ENCODE measurements at regions not wholly inside any gene's neighbourhood (a gene's known extent, or its start where the extent isn't known, plus 50 kb on each side); places are given as distances from the start of the nearest gene placed in this dataset.
"Not testable (repeated sequence)": the region's sequence is repeated elsewhere in the genome, so short reads cannot be mapped to it uniquely, and the experiment has no call there.

DNA sequence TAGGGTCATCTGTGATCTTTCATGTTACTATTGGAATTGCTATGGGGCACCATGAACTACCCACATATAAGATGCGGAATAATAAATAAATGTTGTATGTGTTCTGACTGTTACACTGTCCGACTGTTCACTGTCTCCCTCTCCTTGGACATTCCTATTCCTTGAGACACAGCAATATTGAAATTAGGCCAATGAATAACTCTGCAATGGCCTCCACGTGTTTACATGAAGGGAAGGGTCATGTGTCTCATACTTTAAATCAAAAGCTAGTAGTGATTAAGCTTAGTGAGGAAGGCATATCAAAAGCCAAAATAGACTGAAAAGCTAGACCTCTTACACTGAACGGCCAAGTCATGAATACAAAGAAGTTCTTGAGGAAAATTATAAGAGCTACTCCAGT is 751.3 kb downstream of the SOCS6 start:
- Mint-ChIP-seq H3K27ac (no peak overlapping the region), H3K4me3 (ENCODE audit: low read depth) (no peak overlapping the region), H3K9me3 (no peaks in the 10 kb centered on the region), H3K27me3 (ENCODE audit: low read depth) (no peaks in the 10 kb centered on the region), H3K36me3 (ENCODE audit: low read depth) (no peaks in the 10 kb centered on the region), H3K4me1 (ENCODE audit: low read depth) (no peaks in the 10 kb centered on the region)
- intact Hi-C loops (cut with micrococcal nuclease), result no loop called here
- no peak for DNase-seq (ENCODE audit: low spot score)

DNA sequence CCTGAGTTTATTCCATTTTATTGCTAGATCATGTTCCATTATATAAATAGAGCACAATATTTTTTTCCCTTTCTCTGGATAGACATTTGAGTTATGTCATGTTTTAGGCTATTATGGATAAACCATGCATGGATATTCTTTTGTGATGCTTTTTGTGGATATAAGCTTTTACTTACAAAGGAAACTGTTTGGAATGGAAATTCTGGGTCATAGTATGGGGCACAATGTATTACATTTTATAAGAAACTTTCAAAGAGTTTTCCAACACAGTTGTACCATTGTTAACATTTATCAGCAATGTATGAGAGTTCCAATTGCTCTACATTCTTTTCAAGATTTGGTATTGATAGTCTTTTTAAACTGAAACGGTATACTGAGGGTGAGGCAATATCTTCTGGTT is 749.4 kb downstream of the SOCS6 start:
- no peak for DNase-seq (ENCODE audit: low spot score)
- intact Hi-C loops (cut with micrococcal nuclease), result no loop called here
- no peaks in the 10 kb centered on the region for H3K4me1 Mint-ChIP-seq (ENCODE audit: low read depth)
- no peaks in the 10 kb centered on the region for H3K36me3 Mint-ChIP-seq (ENCODE audit: low read depth)
- no peak overlapping the region for H3K4me3 Mint-ChIP-seq (ENCODE audit: low read depth)
- H3K27ac Mint-ChIP-seq, result no peak overlapping the region
- H3K9me3 Mint-ChIP-seq, result no peaks in the 10 kb centered on the region
- no peaks in the 10 kb centered on the region for H3K27me3 Mint-ChIP-seq (ENCODE audit: low read depth)

DNA sequence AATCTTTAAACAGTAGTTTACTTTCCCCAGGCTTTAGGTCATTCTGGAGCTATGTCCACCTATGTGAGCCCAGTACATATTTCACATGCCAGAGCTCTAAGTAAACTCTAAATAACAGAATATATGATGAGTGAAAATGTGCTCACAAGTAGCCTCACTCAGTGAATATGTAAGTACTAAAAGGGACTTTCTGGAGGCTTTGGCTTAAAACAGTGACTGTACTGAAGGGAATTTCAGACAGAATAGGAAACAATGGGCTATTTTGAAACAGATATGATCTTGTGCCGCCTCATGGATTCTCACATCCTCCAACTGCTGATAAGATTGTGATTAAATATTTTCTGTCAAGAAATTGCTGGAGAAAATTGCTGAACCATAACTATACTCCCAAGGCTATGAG is 747.9 kb downstream of the SOCS6 start:
- no peak overlapping the region for H3K27ac Mint-ChIP-seq
- no peaks in the 10 kb centered on the region for H3K36me3 Mint-ChIP-seq (ENCODE audit: low read depth)
- H3K9me3 Mint-ChIP-seq, result no peaks in the 10 kb centered on the region
- H3K4me1 Mint-ChIP-seq (ENCODE audit: low read depth), result no peaks in the 10 kb centered on the region
- no peak overlapping the region for H3K4me3 Mint-ChIP-seq (ENCODE audit: low read depth)
- DNase-seq (ENCODE audit: low spot score), result no peak
- intact Hi-C loops (cut with micrococcal nuclease), result no loop called here
- no peaks in the 10 kb centered on the region for H3K27me3 Mint-ChIP-seq (ENCODE audit: low read depth)

DNA sequence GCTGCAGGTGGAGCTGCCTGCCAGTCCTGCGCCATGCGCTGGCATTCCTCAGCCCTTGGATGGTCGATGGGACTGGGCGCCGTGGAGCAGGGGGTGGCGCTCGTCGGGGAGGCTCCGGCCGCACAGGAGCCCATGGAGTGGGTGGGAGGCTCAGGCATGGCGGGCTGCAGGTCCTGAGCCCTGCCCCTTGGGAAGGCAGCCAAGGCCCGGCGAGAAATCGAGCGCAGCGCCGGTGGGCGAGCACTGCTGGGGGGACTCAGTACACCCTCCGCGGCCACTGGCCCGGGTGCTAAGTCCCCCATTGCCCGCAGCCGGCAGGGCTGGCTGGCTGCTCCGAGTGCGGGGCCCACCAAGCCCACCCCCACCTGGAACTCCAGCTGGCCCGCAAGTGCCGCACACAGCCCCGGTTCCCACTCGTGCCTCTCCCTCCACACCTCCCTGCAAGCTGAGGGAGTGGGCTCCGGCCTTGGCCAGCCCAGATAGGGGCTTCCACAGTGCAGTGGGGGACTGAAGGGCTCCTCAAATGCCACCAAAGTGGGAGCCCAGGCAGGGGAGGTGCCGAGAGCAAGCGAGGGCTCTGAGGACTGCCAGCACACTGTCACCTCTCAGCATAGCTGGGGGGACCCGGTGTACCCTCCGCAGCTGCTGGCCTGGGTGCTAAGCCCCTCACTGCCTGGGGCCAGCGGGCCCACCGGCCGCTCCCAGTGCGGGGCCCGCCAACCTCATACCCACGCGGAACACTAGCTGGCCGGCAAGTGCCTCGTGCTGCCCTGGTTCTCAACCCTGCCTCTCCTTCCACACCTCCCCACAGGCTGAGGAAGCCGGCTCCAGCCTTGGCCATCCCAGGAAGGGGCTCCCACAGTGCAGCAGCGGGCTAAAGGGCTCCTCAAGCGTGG is 742.7 kb downstream of the SOCS6 start:
- H3K27me3 Mint-ChIP-seq (ENCODE audit: low read depth); H3K4me1 Mint-ChIP-seq (ENCODE audit: low read depth); H3K36me3 Mint-ChIP-seq (ENCODE audit: low read depth); H3K27ac Mint-ChIP-seq; intact Hi-C loops (cut with micrococcal nuclease); DNase-seq (ENCODE audit: low spot score); H3K4me3 Mint-ChIP-seq (ENCODE audit: low read depth): not testable (repeated sequence)
- peaks cover 12% of the 10 kb centered on the region for H3K9me3 Mint-ChIP-seq

DNA sequence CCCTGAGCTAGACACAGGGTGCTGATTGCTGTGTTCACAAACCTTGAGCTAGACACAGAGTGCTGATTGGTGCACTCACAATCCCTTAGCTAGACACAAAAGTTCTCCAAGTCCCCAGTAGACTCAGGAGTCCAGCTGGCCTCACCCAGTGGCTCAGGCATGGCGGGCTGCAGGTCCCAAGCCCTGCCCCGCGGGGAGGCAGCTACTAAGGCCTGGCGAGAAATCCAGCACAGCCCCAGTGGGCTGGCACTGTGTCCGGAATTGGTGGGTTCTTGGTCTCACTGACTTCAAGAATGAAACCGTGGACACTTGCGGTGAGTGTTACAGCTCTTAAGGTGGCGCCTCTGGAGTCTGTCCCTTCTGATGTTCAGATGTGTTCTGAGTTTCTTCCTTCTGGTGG is 741.2 kb downstream of the SOCS6 start:
- H3K27me3 Mint-ChIP-seq (ENCODE audit: low read depth); intact Hi-C loops (cut with micrococcal nuclease); H3K4me3 Mint-ChIP-seq (ENCODE audit: low read depth); H3K36me3 Mint-ChIP-seq (ENCODE audit: low read depth); H3K4me1 Mint-ChIP-seq (ENCODE audit: low read depth); H3K27ac Mint-ChIP-seq; DNase-seq (ENCODE audit: low spot score): not testable (repeated sequence)
- peaks cover 12% of the 10 kb centered on the region for H3K9me3 Mint-ChIP-seq

DNA sequence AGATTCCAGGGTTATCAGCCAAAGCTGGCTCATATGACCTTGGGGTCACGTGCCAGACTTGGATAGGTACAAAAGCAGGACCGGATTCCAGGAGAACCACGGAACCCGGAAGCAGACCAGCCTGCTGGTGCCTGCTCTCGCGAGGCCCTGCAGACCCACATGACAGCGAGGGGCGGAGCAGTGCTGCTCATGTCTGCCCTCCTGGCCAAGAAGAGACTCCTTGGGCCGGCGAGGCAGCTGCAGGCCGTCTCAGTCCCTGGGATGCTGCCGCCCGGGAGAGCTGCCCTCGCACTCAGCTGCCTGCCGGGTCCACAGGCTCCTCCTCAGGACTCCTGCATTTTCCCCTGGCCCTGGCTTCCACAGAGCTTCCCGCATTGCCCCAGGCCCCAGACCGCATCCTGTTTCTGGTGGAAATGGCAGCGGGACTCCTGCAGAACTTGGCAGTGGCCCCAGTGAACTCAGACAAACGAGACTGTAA is 739.5 kb downstream of the SOCS6 start:
- Mint-ChIP-seq H3K27me3 (ENCODE audit: low read depth) (no peaks in the 10 kb centered on the region), H3K4me1 (ENCODE audit: low read depth) (no peaks in the 10 kb centered on the region), H3K27ac (no peak overlapping the region), H3K4me3 (ENCODE audit: low read depth) (no peak overlapping the region), H3K9me3 (peaks cover 12% of the 10 kb centered on the region), H3K36me3 (ENCODE audit: low read depth) (no peaks in the 10 kb centered on the region)
- intact Hi-C loops (cut with micrococcal nuclease), result no loop called here
- DNase-seq (ENCODE audit: low spot score), result no peak

DNA sequence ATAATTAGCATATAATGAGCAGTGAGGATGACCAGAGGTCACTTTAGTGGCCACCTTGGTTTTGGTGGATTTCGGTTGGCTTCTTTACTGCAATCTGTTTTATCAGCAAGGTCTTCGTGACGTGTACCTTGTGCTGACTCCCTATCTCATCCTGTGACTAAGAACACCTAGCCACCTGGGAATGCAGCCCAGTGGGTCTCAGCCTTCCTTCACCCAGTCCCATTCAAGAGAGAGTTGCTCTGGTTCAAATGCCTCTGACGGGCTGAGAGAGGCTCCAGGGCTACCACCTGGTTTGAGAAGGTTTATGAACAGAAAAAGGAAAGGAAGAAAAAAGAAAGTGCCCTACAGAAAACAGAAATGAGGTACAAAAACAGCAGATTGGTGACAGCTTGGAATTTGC is 738.7 kb downstream of the SOCS6 start:
- H3K4me1 Mint-ChIP-seq (ENCODE audit: low read depth), result no peaks in the 10 kb centered on the region
- no peak overlapping the region for H3K27ac Mint-ChIP-seq
- no peak for DNase-seq (ENCODE audit: low spot score)
- H3K9me3 Mint-ChIP-seq, result peaks cover 12% of the 10 kb centered on the region
- H3K4me3 Mint-ChIP-seq (ENCODE audit: low read depth), result no peak overlapping the region
- intact Hi-C loops (cut with micrococcal nuclease), result no loop called here
- no peaks in the 10 kb centered on the region for H3K27me3 Mint-ChIP-seq (ENCODE audit: low read depth)
- H3K36me3 Mint-ChIP-seq (ENCODE audit: low read depth), result no peaks in the 10 kb centered on the region

DNA sequence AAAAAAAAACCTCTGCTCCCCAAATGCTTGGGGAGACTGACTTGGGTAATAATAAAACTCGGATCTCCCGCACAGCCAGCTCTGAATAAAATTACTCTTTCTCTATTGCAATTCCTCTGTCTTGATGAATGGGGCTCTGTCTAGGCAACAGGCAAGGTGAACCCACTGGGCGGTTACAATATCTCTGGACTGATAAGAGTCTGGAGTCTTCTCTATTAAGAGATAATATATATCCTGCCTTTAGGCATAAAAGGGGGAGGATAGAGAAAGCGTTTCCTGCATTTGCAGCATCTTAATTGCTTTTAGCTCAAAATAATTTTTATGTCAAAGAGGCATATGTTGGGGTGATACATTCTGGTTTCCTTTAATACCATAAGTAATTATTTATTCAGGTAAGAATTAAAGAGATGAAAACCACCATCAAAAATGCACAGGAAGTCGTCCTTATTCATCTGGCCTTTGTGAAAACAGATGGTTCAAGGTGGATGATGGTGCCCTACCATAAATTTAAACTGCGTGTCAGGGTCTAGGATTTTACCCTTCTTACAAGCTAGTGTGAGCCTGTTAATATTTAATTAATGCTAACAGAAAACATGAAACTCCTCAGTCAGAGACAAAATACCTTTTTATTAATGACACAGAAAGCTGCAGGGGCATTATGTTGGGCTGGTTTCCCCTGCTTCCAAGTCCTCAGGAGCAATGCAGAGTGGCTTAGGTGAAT is 736.8 kb downstream of the SOCS6 start:
- no peaks in the 10 kb centered on the region for H3K27me3 Mint-ChIP-seq (ENCODE audit: low read depth)
- H3K27ac Mint-ChIP-seq, result no peak overlapping the region
- DNase-seq (ENCODE audit: low spot score), result no peak
- intact Hi-C loops (cut with micrococcal nuclease), result no loop called here
- no peak overlapping the region for H3K4me3 Mint-ChIP-seq (ENCODE audit: low read depth)
- H3K9me3 Mint-ChIP-seq, result peaks cover 12% of the 10 kb centered on the region
- no peaks in the 10 kb centered on the region for H3K36me3 Mint-ChIP-seq (ENCODE audit: low read depth)
- H3K4me1 Mint-ChIP-seq (ENCODE audit: low read depth), result no peaks in the 10 kb centered on the region

DNA sequence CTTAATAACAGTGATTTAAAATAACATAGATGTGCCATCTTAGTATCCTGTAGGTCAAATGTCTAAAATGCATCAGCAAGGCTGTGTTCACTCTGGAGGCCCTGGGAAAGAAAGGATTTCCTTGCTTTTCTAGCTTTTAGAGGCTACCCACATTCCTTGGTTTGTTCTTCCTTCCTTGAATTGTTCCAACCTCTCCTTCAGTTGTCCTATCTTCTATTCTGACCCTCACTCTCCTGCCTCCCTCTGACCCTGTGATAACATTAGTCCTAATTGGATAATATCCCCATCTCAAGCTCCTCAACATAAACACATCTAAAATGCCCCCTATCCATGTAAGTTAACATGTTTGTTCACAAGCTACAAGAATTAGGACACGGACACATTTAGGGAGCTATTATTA is 733.5 kb downstream of the SOCS6 start:
- peaks cover 11% of the 10 kb centered on the region for H3K9me3 Mint-ChIP-seq
- intact Hi-C loops (cut with micrococcal nuclease), result no loop called here
- no peaks in the 10 kb centered on the region for H3K36me3 Mint-ChIP-seq (ENCODE audit: low read depth)
- H3K27me3 Mint-ChIP-seq (ENCODE audit: low read depth), result no peaks in the 10 kb centered on the region
- no peak for DNase-seq (ENCODE audit: low spot score)
- no peak overlapping the region for H3K27ac Mint-ChIP-seq
- H3K4me1 Mint-ChIP-seq (ENCODE audit: low read depth), result no peaks in the 10 kb centered on the region
- H3K4me3 Mint-ChIP-seq (ENCODE audit: low read depth), result no peak overlapping the region

DNA sequence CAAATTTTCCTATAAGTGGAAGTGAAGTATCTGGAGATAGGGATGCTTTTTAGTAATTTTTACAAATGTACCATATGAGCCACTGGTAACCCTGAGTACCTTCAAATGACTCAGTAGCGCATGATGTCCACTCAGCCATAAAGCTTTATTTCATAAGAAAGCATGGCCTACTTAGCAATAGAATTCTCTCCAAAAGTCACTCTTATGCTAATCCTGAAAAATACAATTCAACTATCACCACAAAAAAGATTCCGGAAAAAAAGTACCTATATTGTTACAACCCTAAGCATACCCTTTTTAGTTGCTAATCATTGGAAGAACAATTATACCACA is 732.2 kb downstream of the SOCS6 start:
- no peak overlapping the region for H3K27ac Mint-ChIP-seq
- H3K4me3 Mint-ChIP-seq (ENCODE audit: low read depth), result no peak overlapping the region
- intact Hi-C loops (cut with micrococcal nuclease), result no loop called here
- no peaks in the 10 kb centered on the region for H3K4me1 Mint-ChIP-seq (ENCODE audit: low read depth)
- H3K36me3 Mint-ChIP-seq (ENCODE audit: low read depth), result no peaks in the 10 kb centered on the region
- DNase-seq (ENCODE audit: low spot score), result no peak
- no peaks in the 10 kb centered on the region for H3K27me3 Mint-ChIP-seq (ENCODE audit: low read depth)
- peaks cover 11% of the 10 kb centered on the region for H3K9me3 Mint-ChIP-seq

DNA sequence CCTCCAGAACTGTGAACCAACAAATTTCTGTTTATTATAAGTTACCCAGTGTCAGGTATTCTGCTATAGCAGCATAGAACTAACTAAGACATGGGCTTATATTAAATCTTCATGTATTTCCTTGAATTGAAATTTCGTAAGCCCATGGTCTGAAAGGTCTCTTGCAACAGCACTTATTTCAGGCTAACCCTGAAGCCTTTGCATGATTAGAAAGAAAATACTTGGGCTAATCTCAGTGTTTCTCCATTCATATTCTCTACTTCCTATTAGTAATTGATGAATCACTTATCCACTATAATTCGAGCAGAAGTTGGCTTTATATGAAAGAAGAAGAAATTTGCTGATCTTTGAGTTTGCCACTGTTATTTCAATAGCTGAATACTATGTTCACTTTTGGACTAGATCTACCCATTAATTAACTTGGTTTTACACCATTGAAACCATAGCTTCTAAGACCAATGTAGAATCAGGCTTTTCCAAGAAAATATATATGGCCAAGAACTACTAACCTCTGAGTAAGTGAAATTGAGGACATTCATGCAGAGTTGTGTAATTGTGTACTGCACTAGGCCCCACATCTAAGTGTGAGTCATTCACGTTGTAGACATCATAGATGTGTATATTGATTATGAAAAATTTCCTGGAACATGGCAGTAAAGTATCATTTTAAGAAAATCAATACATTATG is 731.6 kb downstream of the SOCS6 start:
- intact Hi-C loops (cut with micrococcal nuclease), result no loop called here
- Mint-ChIP-seq H3K9me3 (peaks cover 11% of the 10 kb centered on the region), H3K36me3 (ENCODE audit: low read depth) (no peaks in the 10 kb centered on the region), H3K27ac (no peak overlapping the region), H3K4me1 (ENCODE audit: low read depth) (no peaks in the 10 kb centered on the region), H3K27me3 (ENCODE audit: low read depth) (no peaks in the 10 kb centered on the region), H3K4me3 (ENCODE audit: low read depth) (no peak overlapping the region)
- no peak for DNase-seq (ENCODE audit: low spot score)

DNA sequence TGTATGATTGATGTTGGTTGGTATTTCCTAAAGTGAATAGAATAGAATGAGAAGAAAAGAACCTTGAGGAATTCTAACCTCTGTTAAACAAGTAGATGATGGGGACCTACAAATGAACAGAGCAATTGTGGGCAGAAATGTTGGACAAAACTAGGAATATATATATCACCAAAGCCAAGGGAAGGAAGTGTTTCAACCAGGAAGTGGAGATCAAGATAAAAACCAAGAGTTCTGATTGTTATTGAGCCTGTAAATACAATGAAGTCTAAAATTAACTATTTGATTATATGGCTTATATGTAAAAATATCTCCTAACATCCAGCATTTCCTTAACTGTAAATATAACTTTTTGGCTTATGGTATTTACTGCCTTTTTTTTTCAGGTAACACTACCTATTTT is 730.0 kb downstream of the SOCS6 start:
- H3K27ac Mint-ChIP-seq, result no peak overlapping the region
- H3K4me3 Mint-ChIP-seq (ENCODE audit: low read depth), result no peak overlapping the region
- peaks cover 11% of the 10 kb centered on the region for H3K9me3 Mint-ChIP-seq
- DNase-seq (ENCODE audit: low spot score), result no peak
- no peaks in the 10 kb centered on the region for H3K36me3 Mint-ChIP-seq (ENCODE audit: low read depth)
- H3K4me1 Mint-ChIP-seq (ENCODE audit: low read depth), result no peaks in the 10 kb centered on the region
- H3K27me3 Mint-ChIP-seq (ENCODE audit: low read depth), result no peaks in the 10 kb centered on the region
- intact Hi-C loops (cut with micrococcal nuclease), result no loop called here

DNA sequence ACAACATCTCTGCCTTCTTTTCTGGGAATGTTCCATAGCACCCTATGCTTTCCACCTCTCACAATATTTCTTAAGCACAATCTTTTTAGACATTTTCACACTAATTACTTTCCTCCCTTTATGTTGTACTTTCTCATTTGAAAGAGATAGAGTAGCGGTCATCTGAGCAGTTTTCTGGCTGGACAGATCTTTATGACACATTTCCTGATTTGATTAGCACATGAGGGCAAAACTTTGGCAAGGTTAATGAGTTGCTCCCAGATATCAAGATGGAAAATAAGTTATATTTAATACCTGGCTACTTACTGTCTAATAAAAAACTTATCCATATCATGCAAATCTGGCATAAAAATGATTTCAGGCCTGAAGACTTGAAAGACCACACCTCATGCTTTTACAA is 723.9 kb downstream of the SOCS6 start:
- no peaks in the 10 kb centered on the region for H3K9me3 Mint-ChIP-seq
- H3K4me1 Mint-ChIP-seq (ENCODE audit: low read depth), result no peaks in the 10 kb centered on the region
- no peaks in the 10 kb centered on the region for H3K27me3 Mint-ChIP-seq (ENCODE audit: low read depth)
- no peak for DNase-seq (ENCODE audit: low spot score)
- H3K4me3 Mint-ChIP-seq (ENCODE audit: low read depth), result no peak overlapping the region
- no peaks in the 10 kb centered on the region for H3K36me3 Mint-ChIP-seq (ENCODE audit: low read depth)
- no peak overlapping the region for H3K27ac Mint-ChIP-seq
- intact Hi-C loops (cut with micrococcal nuclease), result no loop called here

All from activated T-helper 2 cell treated with anti-CD3 and anti-CD28 coated beads, Interferon-gamma antibody, Interleukin-2, Interleukin-4, amounts not matched to agents 10 μg/mL and 5 μg/mL and 100 μg/mL, durations not matched to agents 14 hours and 24 hours and 36 hours (primary cell).